ENCODE measurements at regions not wholly inside any gene's neighbourhood (a gene's known extent, or its start where the extent isn't known, plus 50 kb on each side); places are given as distances from the start of the nearest gene placed in this dataset.

DNA sequence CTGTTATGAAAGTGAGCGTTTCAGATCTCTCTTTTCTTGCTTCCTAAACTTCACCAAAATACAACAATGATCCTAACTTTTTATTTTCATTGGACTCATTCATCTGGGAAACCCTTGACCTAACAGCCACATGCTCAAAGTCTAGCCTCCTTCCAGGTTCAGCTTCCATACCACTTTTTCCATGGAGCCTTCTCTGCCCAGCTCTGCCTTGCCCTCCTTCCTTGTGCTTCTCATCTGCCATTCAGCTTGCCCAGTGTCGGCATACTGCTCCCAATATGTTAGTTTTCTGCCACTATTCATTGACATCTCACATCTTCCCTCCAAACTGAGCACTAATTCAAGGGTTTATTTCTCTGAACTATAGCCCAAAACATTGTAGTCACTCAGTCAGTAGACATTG lies 214.7 kb downstream of the RAD51AP2 start:
- DNase-seq (ENCODE audit: low spot score) = no peak

DNA sequence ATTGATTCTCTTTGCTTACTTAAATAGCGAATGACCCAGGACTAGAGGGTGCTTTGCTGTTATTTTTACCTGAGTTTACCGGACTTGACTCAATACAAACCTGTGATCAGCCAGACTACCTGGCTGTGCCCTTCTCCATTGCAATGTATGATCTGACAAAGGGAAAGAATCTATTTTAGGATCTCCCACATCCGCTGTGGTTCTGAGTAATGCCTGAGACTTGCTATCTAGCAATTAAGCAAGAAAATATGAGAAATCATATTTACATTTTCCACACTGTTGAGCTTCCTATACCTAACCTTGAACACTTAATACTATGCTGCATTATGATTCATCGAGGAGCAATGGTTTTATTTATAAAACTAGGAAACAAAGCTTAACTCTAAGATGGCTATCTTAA lies 215.2 kb downstream of the RAD51AP2 start:
- DNase-seq (ENCODE audit: low spot score) = peak; percentile 46

DNA sequence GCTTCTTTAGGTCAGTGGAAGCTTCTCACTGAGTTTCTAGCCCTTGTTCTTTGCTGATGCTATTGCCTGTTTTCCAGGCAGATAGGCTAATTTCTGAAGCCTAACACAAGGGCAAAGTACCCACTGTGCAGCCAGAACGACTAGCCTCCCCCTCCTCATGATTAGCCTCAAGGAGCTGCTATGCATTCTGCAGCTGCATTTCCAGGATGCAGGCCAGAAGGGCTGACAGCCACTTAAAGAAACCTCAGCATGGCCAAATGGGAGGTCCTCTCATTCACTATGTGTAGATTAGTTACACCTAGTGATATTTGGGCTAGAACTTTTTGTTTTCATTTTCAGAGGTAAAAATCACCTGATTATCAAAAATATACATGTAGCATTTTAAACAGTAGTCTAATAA lies 216.0 kb downstream of the RAD51AP2 start:
- DNase-seq (ENCODE audit: low spot score) = no peak

DNA sequence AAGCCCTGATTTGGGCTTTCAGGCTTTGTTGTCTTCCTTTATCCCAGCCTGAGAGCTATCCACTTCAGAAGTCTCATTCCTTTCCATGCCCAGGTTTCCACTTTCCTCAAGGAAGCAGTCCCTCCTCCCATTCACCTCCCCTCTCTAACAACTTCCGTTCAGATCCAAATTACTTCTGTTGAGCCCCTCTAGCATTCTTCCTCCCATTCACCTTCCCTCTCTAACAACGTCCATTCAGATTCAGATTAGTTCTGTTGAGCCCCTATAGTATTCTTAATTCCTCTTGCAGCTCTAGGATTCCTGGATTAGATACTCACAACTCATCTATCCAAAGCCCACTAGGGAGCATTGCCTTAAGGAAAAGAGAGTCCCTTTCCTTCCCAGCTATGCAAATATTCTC lies 216.8 kb downstream of the RAD51AP2 start:
- no peak for DNase-seq (ENCODE audit: low spot score)

DNA sequence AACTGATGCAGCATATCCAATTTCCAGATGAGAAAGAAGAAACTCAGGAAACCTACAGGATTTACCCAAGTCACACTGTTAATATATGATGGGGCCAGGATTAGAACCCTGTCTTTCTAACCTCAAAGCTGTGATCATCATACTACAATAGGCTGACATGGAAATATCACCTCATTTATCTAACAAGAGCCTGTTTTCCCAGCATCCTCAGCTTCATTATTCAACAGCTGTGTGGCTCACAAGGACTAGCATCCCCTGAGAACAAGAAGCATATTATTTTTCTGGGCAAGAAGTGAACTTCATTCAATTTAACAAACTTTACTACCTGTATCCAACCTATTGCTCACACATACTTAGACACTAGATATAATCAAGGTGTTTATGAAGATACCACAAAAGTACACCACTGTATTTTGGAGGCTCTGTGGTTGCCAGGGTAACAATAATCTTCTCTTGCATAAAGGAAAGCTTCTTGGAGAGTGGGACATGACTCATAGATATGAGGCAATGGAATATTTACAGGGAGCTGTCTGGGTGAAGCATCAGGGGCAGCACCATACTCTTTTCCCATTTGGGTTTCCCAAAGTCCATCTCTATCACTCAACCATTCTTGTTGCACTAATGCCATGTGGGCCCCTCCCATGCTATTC lies 218.2 kb downstream of the RAD51AP2 start:
- peak; percentile 81 for DNase-seq (ENCODE audit: low spot score)

DNA sequence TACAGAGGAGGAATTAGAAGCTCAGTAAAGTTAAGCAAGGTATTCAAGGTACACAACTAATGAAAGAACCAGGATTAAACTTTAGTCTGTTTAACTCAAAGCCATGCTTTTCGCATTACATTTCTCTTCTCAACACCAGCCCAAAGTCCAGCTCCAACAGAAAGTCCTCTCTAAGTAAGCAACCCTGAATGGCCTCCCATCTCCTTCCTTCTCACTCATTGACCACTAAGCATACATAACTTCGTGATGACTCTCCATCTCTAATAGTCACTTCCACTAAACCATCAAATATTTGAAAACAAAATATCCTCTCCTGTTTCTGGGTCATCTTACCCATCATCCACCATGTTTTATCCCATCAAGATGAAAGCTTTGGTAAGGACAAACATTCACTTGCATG lies 219.8 kb downstream of the RAD51AP2 start:
- DNase-seq (ENCODE audit: low spot score) = no peak

DNA sequence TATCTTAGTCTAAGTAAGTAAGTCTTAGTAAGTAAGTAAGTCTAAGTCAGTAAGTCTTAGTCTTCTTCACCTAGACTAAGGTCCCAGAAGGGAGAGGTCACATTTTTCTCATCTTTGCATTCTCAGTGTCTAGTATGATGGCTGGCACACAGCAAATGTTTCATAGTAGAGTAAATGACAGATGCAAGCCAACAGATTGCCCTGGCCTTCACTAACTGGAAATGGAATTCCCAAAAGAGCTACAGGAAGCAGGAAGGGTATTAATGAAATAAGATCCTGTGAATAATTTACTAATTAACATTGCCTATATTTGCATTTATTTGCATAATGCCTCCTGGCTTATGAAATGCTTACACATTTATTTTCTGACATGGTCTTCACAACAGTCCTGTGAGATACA lies 221.6 kb downstream of the RAD51AP2 start:
- no peak for DNase-seq (ENCODE audit: low spot score)

DNA sequence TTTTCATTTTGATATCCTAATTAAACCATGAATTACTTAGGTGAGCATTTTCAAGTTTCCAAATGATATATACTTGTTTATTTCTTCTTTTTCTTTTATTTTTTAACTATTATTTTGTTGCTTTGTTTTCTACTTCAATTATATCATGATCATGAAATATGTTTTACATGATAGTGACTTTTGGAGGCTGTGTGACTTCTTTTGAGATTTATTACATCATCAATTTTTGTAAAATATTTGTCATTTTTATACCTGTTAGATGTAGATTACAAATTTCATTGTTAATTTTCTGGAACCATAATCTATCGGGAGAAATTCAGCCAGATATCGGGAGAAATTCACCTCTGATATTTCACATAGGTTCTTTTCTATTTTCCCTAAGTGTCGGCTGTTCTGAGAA lies 228.6 kb downstream of the RAD51AP2 start:
- no peak for DNase-seq (ENCODE audit: low spot score)

DNA sequence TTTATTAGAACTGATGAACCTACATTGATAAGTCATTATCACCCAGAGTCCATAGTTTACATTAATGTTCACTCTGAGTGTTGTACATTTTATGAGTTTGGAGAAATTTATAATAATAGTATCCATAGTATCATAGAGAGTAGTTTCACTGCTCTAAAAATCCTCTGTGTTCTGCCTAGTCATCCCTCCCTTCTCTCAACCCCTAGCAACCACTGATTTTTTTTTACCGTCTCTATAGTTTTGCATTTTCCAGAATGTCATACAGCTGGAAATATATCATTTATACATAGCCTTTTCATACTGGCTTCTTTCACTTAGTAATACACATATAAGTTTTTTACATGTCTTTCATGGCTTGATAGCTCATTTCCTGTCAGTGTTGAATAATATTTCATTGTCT lies 231.1 kb downstream of the RAD51AP2 start:
- no peak for DNase-seq (ENCODE audit: low spot score)

DNA sequence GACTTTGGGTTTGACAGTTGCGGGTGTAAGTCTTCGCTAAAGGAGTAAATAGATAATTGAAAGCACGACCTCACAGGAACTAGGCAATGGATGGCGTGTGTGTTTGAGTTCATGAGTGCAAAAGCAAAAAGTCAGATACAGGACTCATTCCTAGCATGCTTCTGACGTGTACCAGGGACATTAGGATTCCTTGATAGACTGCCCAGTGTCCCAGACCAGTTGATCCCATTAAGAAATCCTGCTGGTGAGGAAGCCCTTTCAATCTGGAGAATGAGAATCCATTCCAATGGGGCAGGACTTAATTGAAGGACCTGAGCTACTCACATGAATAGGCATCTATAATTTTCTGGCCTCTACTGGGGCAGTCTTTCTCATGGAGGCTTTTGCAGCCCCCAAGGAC lies 235.4 kb downstream of the RAD51AP2 start:
- DNase-seq (ENCODE audit: low spot score) = no peak

DNA sequence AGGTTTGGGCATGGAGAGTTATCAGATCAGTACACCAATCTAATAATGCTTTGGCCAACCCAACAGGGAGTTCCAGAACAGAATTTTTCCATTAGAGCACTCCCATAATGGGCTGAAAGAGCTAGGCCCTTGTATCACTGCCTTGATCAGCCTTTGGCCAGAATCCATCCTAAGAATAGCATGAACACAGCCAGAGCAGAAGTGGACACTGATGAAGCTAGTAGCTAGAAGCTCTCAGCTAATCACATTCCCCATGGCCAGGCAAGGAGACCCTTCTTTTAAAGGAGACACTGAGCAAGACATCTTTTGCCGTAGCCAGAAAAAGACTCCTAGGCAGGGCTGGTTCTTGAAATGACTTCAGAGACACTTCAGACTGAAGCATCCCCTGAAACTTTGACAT lies 236.0 kb downstream of the RAD51AP2 start:
- DNase-seq (ENCODE audit: low spot score) = no peak

DNA sequence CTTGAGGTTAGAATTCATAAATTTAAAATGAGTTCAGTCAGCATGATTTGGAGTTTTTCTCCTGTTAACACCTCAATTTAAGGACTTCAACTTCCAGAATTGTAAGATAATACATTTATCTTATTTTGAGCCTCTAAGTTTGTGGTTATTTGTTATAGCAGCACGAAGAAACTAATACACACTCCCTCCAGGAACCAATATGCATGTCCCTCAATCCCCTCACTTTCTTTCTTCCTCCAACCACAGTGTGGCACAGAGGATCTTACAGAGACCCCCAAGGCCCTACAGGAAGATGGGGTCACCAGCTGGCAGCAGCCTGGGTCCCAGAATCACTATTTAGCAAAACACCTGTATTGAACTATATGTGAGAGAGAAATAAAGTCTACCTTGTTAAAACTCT lies 242.0 kb downstream of the RAD51AP2 start:
- no peak for DNase-seq (ENCODE audit: low spot score)

DNA sequence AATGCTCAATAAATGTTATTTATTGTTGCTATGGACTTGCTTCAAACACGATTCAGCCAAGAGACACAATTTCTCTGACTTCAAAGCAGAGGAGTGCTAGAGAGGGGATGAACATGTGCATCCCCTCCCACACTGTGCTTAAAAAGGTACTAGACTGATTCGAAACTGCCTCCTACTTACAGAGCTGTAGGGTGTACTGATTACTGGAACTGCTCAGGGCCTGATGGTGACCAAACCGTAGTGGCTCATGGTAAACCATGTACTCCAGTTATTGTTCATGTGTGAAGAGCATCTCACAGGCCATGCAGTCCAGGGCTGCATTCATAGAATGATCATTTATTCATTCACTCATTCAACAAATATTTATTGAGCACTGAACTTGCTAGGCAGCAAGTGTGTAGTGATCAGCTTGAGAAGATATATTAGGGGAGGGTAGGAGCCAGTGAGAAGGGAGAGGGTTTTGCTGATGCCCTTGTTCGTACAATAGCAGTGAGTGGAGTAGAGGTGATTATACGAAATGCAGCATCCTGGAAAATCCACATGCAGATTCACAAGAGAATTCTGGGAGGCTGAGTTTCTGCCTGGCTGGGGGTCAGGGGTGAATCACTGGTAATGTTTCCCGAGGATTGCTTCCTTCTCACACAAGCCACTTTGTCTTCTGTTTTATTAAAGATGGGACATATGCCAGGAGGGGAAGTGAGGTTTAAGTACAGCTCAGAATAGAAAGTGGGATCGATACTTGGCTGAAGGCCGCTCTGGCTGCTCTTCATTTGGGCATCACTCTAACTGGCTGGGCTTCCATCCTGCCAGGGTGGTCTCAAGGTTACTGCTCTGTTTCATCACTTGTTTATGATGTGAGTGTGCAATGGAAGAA lies 245.4 kb downstream of the RAD51AP2 start:
- DNase-seq (ENCODE audit: low spot score) = no peak

DNA sequence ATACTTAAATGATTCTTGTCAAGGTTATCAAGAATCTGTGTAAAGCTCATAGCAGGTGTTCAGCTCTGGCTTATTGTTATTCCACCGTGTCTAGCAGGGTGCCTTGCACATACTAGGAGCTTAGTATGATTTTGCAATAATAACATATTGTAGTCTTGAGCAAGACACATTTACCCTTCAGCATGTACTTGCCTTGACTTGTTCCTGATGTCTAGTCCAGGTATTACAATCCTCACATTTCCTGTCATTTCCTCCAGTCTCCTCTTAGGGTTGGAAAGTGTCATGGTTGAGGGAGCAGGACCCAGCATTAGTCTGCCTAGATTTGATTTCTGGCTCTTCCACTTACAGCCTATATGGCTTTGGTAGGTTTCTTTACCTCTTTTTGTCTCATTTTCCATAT lies 246.1 kb downstream of the RAD51AP2 start:
- DNase-seq (ENCODE audit: low spot score) = no peak

DNA sequence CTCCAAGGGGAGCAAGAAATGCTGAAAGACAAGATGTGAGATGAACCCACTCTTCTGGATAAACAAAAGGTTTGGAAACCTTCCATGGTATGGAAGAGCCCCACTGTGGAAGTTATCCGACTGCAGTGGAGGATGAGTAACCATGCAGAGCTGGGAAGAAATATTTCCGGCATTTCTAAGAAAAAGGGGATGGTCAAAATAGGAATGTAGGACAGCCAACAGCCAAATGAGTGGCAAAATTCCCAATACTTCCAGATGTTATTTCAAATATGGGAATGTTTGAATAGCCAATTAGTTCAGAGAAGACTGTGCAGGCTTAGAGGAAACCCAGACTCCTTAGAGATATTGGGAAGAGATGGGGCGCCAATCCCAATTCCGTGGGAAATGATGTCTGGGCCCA lies 246.8 kb downstream of the RAD51AP2 start:
- DNase-seq (ENCODE audit: low spot score) = peak; percentile 67

DNA sequence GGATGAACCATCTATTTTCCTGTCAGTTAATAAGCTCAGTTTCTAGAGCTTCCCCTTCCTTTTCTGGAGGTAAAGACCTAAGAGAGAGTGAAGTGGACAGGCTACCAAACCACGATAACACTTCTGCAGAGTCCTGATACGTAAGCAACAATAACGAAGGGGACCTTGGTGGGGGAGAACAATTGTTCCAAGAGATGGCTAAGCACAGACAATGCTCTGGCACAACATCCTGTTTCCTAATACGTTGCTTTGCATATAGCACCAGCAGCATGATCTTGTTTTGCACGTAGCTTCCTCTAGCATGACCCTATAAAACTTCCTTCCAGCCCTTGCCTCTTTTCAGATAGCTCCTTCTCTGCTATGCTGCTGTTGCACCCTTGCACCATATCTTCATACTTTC lies 247.3 kb downstream of the RAD51AP2 start:
- no peak for DNase-seq (ENCODE audit: low spot score)

DNA sequence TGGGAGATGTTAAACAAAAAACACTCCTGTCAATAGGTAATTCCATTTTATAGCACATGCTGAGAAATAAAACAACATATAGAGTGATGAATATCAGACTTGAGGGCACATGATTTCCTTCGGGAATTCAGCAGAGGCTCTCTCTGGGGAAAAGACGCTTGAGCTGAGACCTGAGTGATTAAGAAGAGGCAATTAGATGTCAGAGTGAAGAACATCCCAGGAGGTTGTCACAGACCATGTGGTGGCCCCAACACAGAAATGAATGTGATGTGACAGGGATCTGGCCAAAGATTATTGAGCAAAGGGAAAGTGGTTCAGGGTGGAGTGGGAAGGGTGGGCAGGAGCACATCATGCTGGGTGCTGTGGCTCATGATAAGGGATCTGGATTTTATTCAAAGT lies 254.7 kb downstream of the RAD51AP2 start:
- DNase-seq (ENCODE audit: low spot score) = no peak

DNA sequence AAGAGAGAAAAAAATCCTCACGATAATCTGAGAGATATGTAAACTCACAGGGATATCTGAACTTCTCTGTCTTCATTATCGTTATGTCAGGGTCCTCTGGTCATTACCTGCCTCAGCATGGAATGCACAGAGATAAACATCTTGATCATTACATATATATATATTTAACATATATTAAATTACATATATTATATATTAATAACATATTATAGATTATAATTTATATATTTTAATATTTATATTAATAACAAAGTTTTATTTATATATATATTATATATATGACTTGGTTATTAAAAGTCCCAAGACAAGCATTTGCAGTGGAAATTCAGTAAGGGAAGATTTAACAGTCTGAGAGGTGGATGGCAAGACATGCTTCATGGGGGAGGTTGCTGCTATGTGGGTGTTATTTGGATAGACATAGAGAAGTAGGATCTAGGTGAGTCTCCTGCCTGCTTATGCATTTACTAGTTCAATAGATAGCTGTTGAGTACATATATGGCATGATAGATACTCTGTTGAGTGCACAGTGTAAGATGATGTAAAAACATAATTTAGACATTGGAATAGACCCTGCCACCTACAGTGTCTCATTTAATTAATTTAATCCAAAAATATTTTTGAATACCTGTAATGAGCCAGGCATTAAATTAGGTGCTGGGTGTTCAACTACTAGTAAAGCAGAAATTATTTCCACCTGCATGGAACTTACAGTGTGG lies 255.2 kb downstream of the RAD51AP2 start:
- no peak for DNase-seq (ENCODE audit: low spot score)

DNA sequence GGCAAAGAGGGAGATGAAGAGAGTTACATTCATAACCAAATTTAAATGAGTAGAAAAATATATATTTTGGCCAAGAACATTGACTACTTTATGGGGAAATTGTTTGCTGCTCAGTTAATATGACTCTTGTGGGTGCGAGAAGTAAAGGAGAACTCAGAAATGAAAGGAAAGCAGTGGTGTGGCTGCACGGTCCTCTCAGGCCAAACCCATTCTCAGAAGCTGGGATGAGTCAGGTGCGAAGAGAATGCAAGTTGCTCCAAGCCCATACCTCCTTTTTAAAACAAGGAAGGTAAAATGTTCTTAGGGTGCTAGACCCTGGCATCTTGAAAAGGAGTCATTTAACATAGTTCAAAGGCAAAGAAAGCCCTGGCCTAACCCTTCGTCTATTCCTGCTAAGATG lies 258.6 kb downstream of the RAD51AP2 start:
- DNase-seq (ENCODE audit: low spot score) = no peak

DNA sequence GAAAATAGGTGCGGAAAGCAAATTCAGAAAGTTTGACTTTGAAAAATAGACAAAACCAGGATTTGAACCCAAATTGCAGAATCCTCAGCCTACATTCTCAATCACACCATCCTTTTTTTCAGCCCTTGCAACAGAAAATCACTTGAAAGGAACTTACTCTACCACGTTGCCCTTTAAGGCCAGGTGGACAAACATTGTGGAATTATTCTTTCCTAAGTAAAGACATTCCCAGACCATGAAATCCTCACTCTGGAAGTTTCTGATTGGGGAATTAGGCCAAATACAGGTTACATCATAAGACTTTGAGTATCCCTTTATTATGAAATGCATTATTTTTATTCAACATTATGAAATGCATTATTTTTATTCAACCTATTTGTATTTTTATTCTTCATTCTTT lies 259.4 kb downstream of the RAD51AP2 start:
- DNase-seq (ENCODE audit: low spot score) = no peak

DNA sequence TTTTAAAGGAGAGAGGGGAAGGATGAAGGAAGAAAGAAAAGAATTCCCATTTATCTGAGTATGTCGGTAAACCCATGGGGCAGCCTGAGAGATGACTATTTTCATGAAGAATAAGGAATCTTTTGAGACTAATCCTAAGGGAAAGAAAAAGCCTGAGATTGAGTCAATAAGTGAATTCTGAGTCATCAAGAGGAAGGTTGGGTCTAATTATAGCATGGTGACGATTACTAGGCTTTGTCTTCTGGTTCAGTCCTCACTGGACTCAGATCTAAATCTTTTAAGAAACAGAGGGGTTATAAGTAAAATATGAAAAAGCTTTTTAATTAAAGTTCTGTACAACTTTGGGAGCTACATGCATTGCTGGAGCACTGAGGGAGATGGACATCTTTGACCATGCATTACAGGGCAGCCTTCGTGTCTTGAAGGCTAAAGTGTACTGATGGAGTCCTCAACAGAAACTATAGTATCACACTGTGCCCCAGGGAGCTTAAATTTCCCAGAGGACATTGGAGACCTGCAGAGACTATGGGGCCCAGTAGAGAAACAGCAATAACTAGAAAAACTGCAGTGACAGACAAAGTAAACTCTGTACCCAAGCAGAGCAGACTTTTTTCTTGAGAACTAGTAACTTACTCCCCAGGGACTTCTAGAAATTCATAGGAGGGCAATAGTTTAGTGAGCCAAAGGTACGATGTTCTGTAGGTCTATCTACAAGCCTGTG lies 260.9 kb downstream of the RAD51AP2 start:
- DNase-seq (ENCODE audit: low spot score) = peak; percentile 47

DNA sequence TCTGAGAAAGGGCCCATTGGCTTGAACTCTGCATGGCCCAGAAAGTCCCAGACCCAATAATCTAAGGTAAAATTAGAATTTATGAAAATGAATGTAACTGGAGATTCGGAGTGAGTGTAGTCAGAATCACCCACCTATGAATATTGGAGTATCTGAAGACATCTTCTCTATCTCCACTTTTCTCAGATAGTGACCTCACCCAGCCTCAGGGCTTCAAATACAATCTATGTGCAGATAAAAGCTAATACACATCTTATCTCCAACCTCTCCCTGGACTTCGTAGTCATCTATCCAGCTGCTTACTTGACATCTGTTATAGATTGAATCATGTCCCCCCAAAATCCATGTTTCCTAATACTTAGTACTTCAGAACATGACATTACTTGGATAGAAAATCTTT lies 263.2 kb downstream of the RAD51AP2 start:
- no peak for DNase-seq (ENCODE audit: low spot score)

All from GM03348 (cell line).